ENCODE measurements at regions not wholly inside any gene's neighbourhood (a gene's known extent, or its start where the extent isn't known, plus 50 kb on each side); places are given as distances from the start of the nearest gene placed in this dataset.

- TF ChIP-seq SIN3A (IDR thresholded peaks at IDR 0.05; ENCODE audit: borderline replicate concordance, insufficient read depth, low read length) (no peak), POLR2AphosphoS5 (IDR thresholded peaks at IDR 0.05; ENCODE audit: low read depth, low read length) (no peak), FOXP2 (optimal IDR thresholded peaks at IDR 0.05; ENCODE audit: borderline replicate concordance, extremely low read depth, extremely low read length, insufficient read depth) (no peak), REST (IDR thresholded peaks at IDR 0.05; ENCODE audit: insufficient read depth in 1 of 2, low read depth in 2 of 2, low read length in 2 of 2) (no peak), TAF1 (IDR thresholded peaks at IDR 0.05; ENCODE audit: borderline replicate concordance, insufficient read depth, low read length) (no peak)
These were observed 494.7 kb downstream of the NPHP4 start for GRCh38 chr1:5497503-5497902.

- TF ChIP-seq FOXP2 (optimal IDR thresholded peaks at IDR 0.05; ENCODE audit: borderline replicate concordance, extremely low read depth, extremely low read length, insufficient read depth) (no peak), TAF1 (IDR thresholded peaks at IDR 0.05; ENCODE audit: borderline replicate concordance, insufficient read depth, low read length) (no peak), REST (IDR thresholded peaks at IDR 0.05; ENCODE audit: insufficient read depth in 1 of 2, low read depth in 2 of 2, low read length in 2 of 2) (no peak), POLR2AphosphoS5 (IDR thresholded peaks at IDR 0.05; ENCODE audit: low read depth, low read length) (no peak), SIN3A (IDR thresholded peaks at IDR 0.05; ENCODE audit: borderline replicate concordance, insufficient read depth, low read length) (no peak)
These were observed 496.4 kb downstream of the NPHP4 start for GRCh38 chr1:5495596-5496410.

- TF ChIP-seq FOXP2 (optimal IDR thresholded peaks at IDR 0.05; ENCODE audit: borderline replicate concordance, extremely low read depth, extremely low read length, insufficient read depth) = no peak
- no peak for TF ChIP-seq SIN3A (IDR thresholded peaks at IDR 0.05; ENCODE audit: borderline replicate concordance, insufficient read depth, low read length)
- TF ChIP-seq REST (IDR thresholded peaks at IDR 0.05; ENCODE audit: insufficient read depth in 1 of 2, low read depth in 2 of 2, low read length in 2 of 2) = no peak
- no peak for TF ChIP-seq POLR2AphosphoS5 (IDR thresholded peaks at IDR 0.05; ENCODE audit: low read depth, low read length)
- no peak for TF ChIP-seq TAF1 (IDR thresholded peaks at IDR 0.05; ENCODE audit: borderline replicate concordance, insufficient read depth, low read length)
These were observed 497.7 kb downstream of the NPHP4 start for GRCh38 chr1:5494518-5494917.

- TF ChIP-seq SIN3A (IDR thresholded peaks at IDR 0.05; ENCODE audit: borderline replicate concordance, insufficient read depth, low read length) (no peak), FOXP2 (optimal IDR thresholded peaks at IDR 0.05; ENCODE audit: borderline replicate concordance, extremely low read depth, extremely low read length, insufficient read depth) (no peak), REST (IDR thresholded peaks at IDR 0.05; ENCODE audit: insufficient read depth in 1 of 2, low read depth in 2 of 2, low read length in 2 of 2) (no peak), TAF1 (IDR thresholded peaks at IDR 0.05; ENCODE audit: borderline replicate concordance, insufficient read depth, low read length) (no peak), POLR2AphosphoS5 (IDR thresholded peaks at IDR 0.05; ENCODE audit: low read depth, low read length) (no peak)
These were observed 498.3 kb downstream of the NPHP4 start for GRCh38 chr1:5493851-5494311.

Data from PFSK-1 (cell line).